PC-9 (cell line): ENCODE measurements at regions not wholly inside any gene's neighbourhood (a gene's known extent, or its start where the extent isn't known, plus 50 kb on each side); places are given as distances from the start of the nearest gene placed in this dataset.

Source experiments
- EZH2 ChIP-seq: fragments of 200-600 bp; sonication (generic); IDR thresholded peaks from 2 replicates; pipeline ENCODE4 v1.8.0; 2017; ENCODE audit warnings: antibody characterized with exemption, low read depth
- TF ChIP-seq, protein P1 (sequence below): fragments of 200-600 bp; sonication (generic); conservative IDR thresholded peaks from 2 replicates; pipeline ENCODE4 v1.6.1; 2017; ENCODE audit warnings: mixed run types, antibody characterized with exemption, mild to moderate bottlenecking, moderate library complexity

DNA sequence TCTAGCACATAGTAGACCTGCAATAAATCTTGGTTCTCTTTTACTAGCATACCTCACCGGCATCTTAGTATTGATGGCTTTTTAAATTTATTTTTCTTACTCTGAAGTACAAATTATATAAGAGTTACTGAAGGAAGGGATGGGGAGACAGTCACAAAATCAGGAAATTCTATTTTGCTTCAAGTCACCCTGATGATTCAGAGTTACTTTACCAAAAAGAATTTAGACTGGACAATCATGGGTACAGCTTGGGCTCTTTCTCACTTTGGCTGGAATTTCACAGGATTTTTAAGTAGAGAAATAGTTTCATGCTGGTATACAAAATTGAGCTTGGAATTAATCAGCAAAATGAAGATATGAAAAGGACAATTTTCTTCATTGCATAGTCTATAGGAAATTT lies 919.2 kb downstream of the METTL15 start:
- TF ChIP-seq, protein P1, sequence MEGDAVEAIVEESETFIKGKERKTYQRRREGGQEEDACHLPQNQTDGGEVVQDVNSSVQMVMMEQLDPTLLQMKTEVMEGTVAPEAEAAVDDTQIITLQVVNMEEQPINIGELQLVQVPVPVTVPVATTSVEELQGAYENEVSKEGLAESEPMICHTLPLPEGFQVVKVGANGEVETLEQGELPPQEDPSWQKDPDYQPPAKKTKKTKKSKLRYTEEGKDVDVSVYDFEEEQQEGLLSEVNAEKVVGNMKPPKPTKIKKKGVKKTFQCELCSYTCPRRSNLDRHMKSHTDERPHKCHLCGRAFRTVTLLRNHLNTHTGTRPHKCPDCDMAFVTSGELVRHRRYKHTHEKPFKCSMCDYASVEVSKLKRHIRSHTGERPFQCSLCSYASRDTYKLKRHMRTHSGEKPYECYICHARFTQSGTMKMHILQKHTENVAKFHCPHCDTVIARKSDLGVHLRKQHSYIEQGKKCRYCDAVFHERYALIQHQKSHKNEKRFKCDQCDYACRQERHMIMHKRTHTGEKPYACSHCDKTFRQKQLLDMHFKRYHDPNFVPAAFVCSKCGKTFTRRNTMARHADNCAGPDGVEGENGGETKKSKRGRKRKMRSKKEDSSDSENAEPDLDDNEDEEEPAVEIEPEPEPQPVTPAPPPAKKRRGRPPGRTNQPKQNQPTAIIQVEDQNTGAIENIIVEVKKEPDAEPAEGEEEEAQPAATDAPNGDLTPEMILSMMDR: no peak
- no peak for TF ChIP-seq EZH2
